SH-SY5Y (cell line): ENCODE measurements at regions not wholly inside any gene's neighbourhood (a gene's known extent, or its start where the extent isn't known, plus 50 kb on each side); places are given as distances from the start of the nearest gene placed in this dataset.

Experiments used
- GATA2 ChIP-seq: IDR thresholded peaks from 2 replicates; pipeline ENCODE4 v1.6.1; 2011; ENCODE audit warnings: mild to moderate bottlenecking, low read depth, low read length
- GATA3 ChIP-seq: IDR thresholded peaks from 2 replicates; pipeline ENCODE4 v1.6.1; 2011; ENCODE audit warnings: low read depth, mild to moderate bottlenecking, low read length, moderate library complexity

GRCh38 chr18:75562216-75562615, 134.7 kb upstream of the SMIM21 start:
- no peak for TF ChIP-seq GATA2
- TF ChIP-seq GATA3, result no peak
